GM21737 (cell line): ENCODE measurements at regions not wholly inside any gene's neighbourhood (a gene's known extent, or its start where the extent isn't known, plus 50 kb on each side); places are given as distances from the start of the nearest gene placed in this dataset.
"Not testable (repeated sequence)": the region's sequence is repeated elsewhere in the genome, so short reads cannot be mapped to it uniquely, and the experiment has no call there.

Experiments used
- ATAC-seq: cut with Tn5 transposase; IDR thresholded peaks from one replicate; pipeline ENCODE4 v1.9.1; 2021; ENCODE audit warnings: mild to moderate bottlenecking, moderate library complexity; ENCODE audit not compliant: unreplicated experiment

- no peak for ATAC-seq
Observed at GRCh38 chr7:96770758-96771157, 61.1 kb upstream of the SEM1 start.

GRCh38 chr7:96772139-96772694 is 62.6 kb upstream of the SEM1 start:
- no peak for ATAC-seq

DNA sequence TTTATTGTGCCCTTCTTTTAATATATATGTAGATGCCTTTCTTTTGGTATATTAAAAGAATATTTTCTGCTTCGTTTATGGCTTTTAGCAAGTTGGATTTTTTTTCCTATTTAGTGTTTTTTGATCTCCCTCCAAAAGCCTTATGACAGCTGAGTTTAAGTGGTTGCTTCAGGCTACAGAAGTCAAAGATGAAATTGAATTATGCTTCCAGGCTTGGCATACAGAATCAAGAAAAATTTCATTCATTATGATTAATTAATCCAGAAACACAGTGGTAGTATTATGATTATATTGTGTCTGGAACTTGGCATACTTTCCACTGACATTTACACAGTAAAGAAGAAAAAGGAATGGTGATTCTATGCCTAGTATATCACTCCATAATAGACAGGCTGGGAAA is 63.8 kb upstream of the SEM1 start:
- no peak for ATAC-seq

GRCh38 chr7:96774358-96774757 is 64.7 kb upstream of the SEM1 start:
- ATAC-seq = no peak

GRCh38 chr7:96775046-96775445 is 65.4 kb upstream of the SEM1 start:
- no peak for ATAC-seq

- ATAC-seq = no peak
Observed at GRCh38 chr7:96778263-96778662, 68.6 kb upstream of the SEM1 start.

DNA sequence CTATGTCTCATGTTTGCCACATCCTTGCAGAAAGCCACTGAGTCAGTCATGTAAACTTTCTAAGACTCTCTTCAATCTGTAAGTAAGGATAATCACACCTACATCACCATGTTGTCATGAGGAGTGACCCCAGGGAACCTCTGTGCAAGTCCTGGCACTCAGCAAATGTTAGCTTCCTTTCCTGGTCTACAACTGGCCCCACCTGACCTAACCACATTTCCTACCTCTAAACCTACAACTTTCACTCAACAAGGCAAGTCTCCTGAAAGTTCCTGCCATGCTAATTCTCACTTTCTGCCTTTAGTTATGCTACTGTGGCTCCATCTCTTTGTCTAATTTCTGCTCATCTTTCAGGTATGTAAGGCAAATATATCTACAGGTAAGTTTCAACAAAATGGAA is 72.3 kb upstream of the SEM1 start:
- ATAC-seq = no peak

DNA sequence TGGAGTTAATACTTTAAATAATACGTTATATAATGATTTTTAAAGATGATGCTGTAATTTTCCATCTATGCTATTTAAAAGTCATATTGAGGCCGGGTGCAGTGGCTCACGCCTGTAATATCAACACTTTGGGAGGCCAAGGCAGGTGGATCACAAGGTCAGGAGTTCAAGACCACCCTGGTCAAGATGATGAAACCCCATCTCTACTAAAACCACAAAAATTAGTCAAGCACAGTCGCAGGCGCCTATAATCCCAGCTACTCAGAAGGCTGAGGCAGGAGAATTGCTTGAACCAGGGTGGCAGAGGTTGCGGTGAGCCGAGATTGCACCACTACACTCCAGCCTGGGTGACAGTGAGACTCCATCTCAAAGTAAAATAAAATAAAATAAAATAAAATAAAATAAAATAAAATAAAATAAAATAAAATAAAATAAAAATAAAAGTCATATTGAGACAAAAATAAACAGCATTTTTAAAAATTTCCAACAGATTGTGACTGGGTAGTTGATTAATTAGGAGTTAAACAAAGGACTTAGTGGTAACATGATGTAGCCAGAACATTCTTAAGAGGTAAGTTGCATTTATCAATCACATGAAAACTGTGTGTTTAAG is 73.1 kb upstream of the SEM1 start:
- not testable (repeated sequence) for ATAC-seq

DNA sequence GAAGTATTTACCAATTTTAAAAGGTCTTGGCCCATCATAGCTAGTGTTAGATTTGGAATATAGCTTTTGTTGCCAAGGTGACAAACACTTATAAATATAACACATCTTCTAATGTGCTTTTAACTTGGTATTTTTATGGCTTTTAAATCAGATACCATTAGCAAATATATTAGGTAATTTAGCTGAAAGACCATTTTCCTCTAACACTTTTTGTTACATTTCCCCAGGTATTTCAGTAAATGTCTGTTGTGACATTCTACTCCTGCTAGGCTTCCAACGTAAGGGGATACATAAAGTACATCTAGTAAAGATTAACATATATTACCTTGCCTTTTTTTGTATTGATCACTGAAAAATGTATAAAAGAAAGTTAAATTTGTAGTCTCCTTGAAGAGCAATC is 75.0 kb upstream of the SEM1 start:
- ATAC-seq = no peak

DNA sequence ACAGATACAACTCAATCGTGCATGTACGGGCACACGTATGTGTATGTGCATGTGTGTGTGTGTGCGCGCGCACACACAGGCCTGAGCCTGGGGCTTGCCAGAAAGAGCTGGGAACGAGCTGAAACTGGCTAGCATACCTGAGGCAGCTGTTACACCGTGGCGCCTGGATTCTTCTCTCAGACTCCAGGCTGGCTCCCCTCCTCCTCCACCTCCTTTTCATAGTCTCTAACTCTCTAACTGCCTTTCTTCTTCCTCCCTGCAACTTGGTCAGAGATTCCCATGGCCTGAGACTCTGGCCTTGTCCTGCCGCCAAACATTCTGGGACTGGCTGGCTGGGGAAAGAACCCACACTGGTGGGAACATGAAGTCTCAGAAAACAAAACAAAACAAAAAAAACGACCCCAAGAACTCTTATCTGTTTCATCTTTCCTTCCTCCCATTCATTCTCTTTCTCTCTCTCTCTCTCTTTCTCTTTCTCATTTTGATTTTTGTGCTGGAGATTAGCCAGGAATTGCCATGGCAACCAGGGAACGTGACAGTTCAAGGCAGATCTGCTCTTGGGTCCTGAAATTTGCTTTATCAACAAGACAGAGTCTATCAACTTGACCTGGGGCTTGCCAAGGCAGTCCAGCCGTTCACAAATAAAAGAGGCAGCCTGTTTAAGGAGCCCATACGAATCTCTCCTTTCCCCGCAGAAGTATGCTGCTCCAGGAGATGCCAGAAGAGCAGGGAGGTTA is 76.8 kb upstream of the SEM1 start:
- ATAC-seq = no peak

DNA sequence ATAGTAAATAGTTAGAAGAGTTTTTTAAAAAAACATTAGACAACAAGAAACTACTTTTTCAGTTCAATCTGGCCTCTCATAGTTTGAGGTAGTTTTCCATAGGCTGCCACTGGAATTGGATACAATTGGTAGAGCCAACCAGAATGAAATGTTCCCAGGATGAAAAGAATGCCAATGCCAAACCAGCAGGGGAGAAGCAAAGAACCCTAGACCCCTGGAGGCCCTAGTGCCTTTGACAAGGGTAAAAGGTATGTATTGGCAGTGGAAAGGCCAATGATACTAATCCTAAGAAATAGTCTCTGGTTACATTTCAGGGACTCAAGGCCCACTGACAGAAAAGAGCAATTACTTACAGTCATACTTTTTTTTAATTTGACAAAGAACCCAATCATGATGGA is 77.4 kb upstream of the SEM1 start:
- ATAC-seq = no peak

DNA sequence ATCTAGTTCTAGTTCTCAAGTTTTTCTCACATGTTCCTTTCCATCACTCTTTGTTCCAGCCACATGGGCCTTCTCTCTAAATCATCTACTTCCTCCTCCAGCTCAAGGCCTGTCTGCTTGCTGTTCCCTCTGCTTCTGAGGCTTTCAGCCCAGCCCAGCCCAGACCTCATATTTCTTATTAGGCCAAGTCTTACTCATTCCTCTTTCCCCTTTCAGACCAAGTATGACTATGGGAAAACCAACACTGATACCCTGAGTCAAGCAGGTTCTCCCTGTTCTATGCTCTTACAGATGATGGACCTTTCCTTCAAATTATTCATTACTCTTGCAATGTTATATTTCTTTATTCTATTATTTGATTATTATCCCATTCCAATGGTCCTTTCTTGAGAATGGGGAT is 80.3 kb upstream of the SEM1 start:
- ATAC-seq = no peak

DNA sequence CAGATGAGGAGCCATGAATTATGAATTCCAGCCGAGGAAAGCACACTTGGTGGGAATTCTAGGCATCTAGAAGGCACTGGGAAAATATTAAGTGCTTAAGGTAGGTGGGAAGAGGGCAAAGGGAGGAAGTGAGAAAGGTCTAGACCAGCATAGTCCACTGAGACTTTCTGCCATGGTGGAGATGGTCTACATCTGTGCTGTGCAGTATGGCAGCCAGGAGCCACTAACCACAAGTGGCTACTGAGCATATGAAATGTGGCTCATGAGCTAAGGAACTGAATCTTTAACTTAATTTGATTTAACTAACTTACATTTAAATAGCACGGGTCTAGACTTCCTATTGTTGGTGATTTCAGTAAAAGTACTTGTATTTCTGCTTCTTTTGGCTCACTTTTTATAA is 82.5 kb upstream of the SEM1 start:
- no peak for ATAC-seq

- no peak for ATAC-seq
Observed at GRCh38 chr7:96794063-96794462, 84.4 kb upstream of the SEM1 start.

DNA sequence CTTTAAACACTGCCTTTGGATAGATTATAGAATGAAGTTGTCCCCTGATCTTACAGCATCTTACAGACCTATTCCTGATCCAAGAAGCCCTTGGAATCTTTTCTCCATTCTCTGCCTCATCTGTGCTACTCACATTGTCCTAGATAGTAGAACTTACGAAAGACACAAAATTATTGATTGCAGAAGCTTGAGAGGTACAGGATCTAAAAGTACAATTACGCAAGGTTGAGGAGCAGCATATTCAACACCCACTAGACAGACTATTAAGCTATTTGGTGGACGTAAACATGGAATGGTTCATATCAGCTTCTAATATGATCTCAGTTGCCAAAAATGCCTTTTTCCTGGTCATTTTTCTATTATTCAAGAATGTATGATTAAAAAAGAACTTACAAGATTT is 90.5 kb upstream of the SEM1 start:
- no peak for ATAC-seq

DNA sequence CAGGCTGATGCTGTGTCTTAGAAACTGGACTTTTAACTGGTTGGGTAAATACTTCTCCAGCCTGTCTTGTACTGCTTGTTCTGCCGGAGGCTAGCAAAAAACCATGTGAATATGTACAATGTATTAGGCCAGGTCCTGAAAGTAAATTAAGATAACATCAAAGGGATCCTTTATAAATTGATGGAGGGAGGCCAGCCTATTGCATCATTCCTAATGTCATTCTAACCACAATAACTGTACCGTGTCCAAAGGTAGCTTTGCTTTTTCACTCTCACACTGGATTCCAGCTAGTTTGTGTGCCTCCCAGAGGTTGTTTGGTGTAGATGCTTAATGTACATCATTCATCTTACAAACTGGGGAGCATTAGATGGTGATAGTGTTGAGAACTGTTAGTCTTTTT is 91.2 kb upstream of the SEM1 start:
- no peak for ATAC-seq

DNA sequence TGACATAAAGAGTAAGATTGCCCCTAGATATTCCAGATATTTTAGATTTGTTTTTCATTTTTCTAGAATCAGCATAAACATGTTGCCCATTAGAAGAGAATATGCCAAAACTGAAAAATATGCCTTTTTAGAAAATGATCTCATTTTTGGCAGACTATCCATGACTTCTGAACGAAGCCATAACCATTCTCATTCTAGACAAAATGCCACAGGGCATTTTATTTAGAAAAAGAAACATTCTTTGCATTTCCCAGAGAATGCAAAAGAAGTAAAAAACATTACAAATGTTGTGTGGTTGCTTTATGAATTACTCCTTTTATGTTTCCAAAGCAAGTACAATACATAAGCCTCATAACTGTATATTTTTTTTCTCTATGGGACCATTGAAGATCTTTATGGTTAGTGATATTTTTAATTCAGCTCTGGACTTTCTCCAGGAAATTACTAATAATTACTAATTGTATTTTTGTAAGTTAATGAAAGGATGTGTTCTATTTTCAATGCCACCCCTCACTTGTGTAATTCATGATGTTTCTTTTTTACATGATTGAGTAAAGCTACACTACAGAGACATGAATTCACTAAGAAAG is 109.6 kb upstream of the SEM1 start:
- ATAC-seq = no peak

- not testable (repeated sequence) for ATAC-seq
Observed at GRCh38 chr7:96821131-96821530, 111.5 kb upstream of the SEM1 start.

- no peak for ATAC-seq
Observed at GRCh38 chr7:96822824-96823223, 113.2 kb upstream of the SEM1 start.

- no peak for ATAC-seq
Observed at GRCh38 chr7:96823274-96823673, 113.6 kb upstream of the SEM1 start.

- no peak for ATAC-seq
Observed at GRCh38 chr7:96824686-96825085, 115.0 kb upstream of the SEM1 start.

GRCh38 chr7:96825285-96825684 is 115.6 kb upstream of the SEM1 start:
- no peak for ATAC-seq
